Left ventricle myocardium inferior (tissue), 1 donor: ENCODE measurements at regions not wholly inside any gene's neighbourhood (a gene's known extent, or its start where the extent isn't known, plus 50 kb on each side); places are given as distances from the start of the nearest gene placed in this dataset.

ENCODE experiments used
- DNase-seq: peaks from one replicate; pipeline ENCODE4 v3.0.0-alpha.2; 2020
- H3K27ac ChIP-seq: fragments of 200-600 bp; replicated peaks from 2 replicates; pipeline ENCODE4 v1.8.0; 2021
- H3K27me3 ChIP-seq: fragments of 200-600 bp; 2 replicates; pipeline ENCODE4 v1.8.0; 2021; ENCODE audit warnings: low read depth
- H3K36me3 ChIP-seq: fragments of 200-600 bp; 2 replicates; pipeline ENCODE4 v1.8.0; 2021
- H3K4me1 ChIP-seq: fragments of 200-600 bp; 2 replicates; pipeline ENCODE4 v1.8.0; 2021
- H3K4me3 ChIP-seq: fragments of 200-600 bp; 2 replicates; pipeline ENCODE4 v1.8.0; 2021; ENCODE audit warnings: mild to moderate bottlenecking, moderate library complexity
- H3K9me3 ChIP-seq: fragments of 200-600 bp; replicated peaks from 2 replicates; pipeline ENCODE4 v1.8.0; 2021
- CTCF ChIP-seq: fragments of 200-600 bp; IDR thresholded peaks from 2 replicates; pipeline ENCODE4 v1.8.0; 2021; ENCODE audit warnings: antibody characterized with exemption, mild to moderate bottlenecking, borderline replicate concordance
- intact Hi-C: fragments of 100-400 bp; cut with micrococcal nuclease; formaldehyde crosslinking; loops from one replicate; pipeline ENCODE4 v1.11.0; 2022
- donor health status: DM: no; HTN: yes; CAD: no; lungs with severe emphysema.

- no peak for TF ChIP-seq CTCF
- Histone ChIP-seq H3K4me1 (no peaks in the 10 kb centered on the region), H3K36me3 (no peaks in the 10 kb centered on the region), H3K27ac (no peak overlapping the region), H3K9me3 (no peaks in the 10 kb centered on the region), H3K4me3 (no peak overlapping the region), H3K27me3 (no peaks in the 10 kb centered on the region)
- no peak for DNase-seq
- intact Hi-C loops, result no loop called here
Measured at GRCh38 chr10:8563478-8563877, 509.0 kb downstream of the GATA3 start.

- Histone ChIP-seq H3K36me3 (no peaks in the 10 kb centered on the region), H3K27ac (no peak overlapping the region), H3K4me1 (no peaks in the 10 kb centered on the region), H3K4me3 (no peak overlapping the region), H3K9me3 (no peaks in the 10 kb centered on the region), H3K27me3 (no peaks in the 10 kb centered on the region)
- intact Hi-C loops, result no loop called here
- no peak for DNase-seq
- TF ChIP-seq CTCF, result no peak
Measured at GRCh38 chr10:8566737-8567136, 512.2 kb downstream of the GATA3 start.

- no peak overlapping the region for H3K27ac ChIP-seq
- intact Hi-C loops, result no loop called here
- no peak overlapping the region for H3K4me3 ChIP-seq
- no peaks in the 10 kb centered on the region for H3K4me1 ChIP-seq
- no peaks in the 10 kb centered on the region for H3K9me3 ChIP-seq
- H3K27me3 ChIP-seq, result no peaks in the 10 kb centered on the region
- no peak for TF ChIP-seq CTCF
- H3K36me3 ChIP-seq, result no peaks in the 10 kb centered on the region
- DNase-seq, result no peak
Measured at GRCh38 chr10:8568401-8568800, 513.9 kb downstream of the GATA3 start.

DNA sequence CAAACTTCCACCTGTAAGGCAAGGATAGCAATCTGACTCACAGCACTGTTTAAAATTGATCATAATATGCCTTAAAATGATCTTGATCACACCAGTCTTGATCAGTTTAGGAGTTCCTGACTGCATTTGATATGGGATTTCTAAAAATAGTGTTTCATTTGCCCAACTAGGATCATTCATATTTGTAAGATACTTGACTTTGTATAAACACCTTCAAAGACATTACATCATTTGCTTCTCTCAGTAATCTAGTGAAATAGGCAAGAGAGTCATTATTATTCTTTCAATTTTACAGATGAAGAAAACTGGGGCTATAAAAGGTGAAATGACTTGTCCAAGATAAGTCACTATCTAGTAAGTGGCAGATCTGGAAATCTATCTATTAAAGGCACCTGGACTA, 521.1 kb downstream of the GATA3 start:
- intact Hi-C loops, result no loop called here
- Histone ChIP-seq H3K4me1 (no peaks in the 10 kb centered on the region), H3K9me3 (no peaks in the 10 kb centered on the region), H3K27ac (no peak overlapping the region), H3K27me3 (peaks cover 6% of the 10 kb centered on the region), H3K4me3 (no peak overlapping the region), H3K36me3 (no peaks in the 10 kb centered on the region)
- no peak for TF ChIP-seq CTCF
- no peak for DNase-seq

DNA sequence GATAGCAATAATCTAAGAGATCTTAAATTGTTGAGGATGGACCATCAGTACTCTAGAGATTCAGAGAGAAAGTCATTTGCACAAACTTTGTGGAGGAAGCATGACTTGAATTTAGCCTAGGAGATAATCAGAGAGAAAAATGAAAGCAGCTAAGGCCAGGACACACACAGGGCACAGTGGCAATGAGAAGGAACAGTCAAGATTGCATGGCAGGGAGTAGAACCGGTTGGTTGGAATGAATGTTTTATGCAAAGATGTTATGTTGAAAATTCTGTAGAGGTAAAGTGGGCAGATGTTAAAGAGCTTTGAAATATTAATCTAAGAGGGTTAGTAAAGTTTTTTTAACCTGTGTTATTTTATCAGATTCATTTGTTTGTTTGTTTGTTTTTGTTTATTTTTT, 521.8 kb downstream of the GATA3 start:
- Histone ChIP-seq H3K4me1 (no peaks in the 10 kb centered on the region), H3K36me3 (no peaks in the 10 kb centered on the region), H3K4me3 (no peak overlapping the region), H3K27me3 (peaks cover 11% of the 10 kb centered on the region), H3K27ac (no peak overlapping the region), H3K9me3 (no peaks in the 10 kb centered on the region)
- no peak for TF ChIP-seq CTCF
- DNase-seq, result no peak
- intact Hi-C loops, result no loop called here

GRCh38 chr10:8576911-8577310, 522.4 kb downstream of the GATA3 start:
- H3K27me3 ChIP-seq, result peaks cover 11% of the 10 kb centered on the region
- TF ChIP-seq CTCF, result no peak
- H3K27ac ChIP-seq, result no peak overlapping the region
- H3K4me1 ChIP-seq, result no peaks in the 10 kb centered on the region
- no peaks in the 10 kb centered on the region for H3K9me3 ChIP-seq
- no peak for DNase-seq
- H3K4me3 ChIP-seq, result no peak overlapping the region
- intact Hi-C loops, result no loop called here
- no peaks in the 10 kb centered on the region for H3K36me3 ChIP-seq
